Stimulated activated CD8-positive, alpha-beta memory T cell treated with anti-CD3 and anti-CD28 coated beads, Interleukin-7, amount 100 ng/mL, for 1 hour (primary cell): ENCODE measurements at regions not wholly inside any gene's neighbourhood (a gene's known extent, or its start where the extent isn't known, plus 50 kb on each side); places are given as distances from the start of the nearest gene placed in this dataset.

Source experiments
- DNase-seq, 2 donors: peaks; one replicate each; pipeline ENCODE4 v3.0.0-alpha.2; 2020; ENCODE audit warnings: low read depth in 2 of 2

DNA sequence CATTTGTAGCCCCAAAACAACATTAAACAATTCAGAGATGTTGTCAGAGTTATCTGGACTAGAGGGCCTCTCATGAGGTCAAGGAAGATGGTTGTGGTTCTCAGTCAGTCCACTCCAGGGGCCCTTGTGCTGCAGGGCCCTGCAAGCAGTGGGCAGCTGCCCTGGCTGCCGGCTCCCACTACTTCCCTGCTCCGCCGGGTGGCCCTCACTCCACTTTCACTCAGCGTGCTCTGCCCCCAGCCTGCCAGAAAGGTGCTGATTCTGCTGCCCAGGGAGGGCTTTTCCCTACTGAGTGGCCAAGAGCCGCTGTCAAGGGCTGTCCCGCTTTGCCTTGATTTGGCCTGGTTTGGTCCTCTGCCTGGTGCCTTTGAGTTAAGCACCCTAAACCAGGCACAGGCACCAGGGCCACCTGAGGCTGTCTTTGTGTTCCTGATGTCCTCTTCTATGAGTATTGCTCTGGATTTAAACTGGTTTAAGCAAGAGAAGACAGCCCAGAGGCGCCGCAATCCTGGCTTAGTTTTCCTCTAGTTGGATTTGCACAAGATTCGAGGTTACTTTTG is 117.2 kb downstream of the GADD45G start:
- no peak for DNase-seq

DNA sequence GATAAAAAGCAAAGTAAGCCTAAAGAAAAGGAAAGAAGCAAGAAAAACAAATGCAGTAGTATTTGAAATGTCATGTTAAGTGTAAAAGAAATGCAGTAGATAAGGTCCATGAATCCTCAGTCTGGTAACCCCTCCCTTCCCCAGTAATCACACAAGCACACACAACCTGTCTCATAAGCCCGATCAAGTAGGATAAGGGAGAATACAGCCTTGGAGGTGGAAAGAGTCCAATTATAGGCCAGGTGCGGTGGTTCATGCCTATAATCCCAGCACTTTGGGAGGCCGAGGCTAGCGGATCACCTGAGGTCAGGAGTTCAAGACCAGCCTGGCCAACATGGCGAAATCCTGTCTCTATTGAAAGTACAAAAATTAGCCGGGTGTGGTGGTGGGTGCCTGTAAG is 117.9 kb downstream of the GADD45G start:
- no peak for DNase-seq

DNA sequence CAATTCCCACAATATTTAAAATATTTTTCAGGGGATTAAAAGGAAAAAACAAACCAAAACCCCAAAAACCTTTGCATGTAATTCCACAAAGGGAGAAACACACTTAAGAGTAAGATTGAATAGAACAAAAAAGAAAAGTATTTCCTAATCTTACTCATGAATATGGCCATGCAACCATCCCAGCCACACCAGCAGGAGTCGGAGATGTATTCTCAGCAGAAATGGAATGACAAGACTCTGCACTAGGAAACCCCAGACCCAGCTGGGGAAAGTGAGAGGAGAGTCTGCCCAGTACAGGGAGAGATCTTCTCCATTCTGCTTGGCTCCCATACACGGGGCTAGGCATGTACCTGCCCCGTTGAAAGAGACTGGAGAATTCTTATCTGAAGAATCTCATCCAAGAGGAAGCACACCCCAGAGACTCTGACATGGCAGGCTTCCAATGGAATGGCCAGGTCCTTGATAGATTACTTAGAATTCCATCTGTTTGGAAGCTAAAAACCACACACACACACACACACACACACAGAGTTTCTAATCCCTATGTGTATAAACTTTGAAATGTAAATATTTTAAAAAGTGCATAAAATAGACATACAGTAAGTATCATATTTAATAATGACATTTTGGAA is 118.8 kb downstream of the GADD45G start:
- DNase-seq = no peak

DNA sequence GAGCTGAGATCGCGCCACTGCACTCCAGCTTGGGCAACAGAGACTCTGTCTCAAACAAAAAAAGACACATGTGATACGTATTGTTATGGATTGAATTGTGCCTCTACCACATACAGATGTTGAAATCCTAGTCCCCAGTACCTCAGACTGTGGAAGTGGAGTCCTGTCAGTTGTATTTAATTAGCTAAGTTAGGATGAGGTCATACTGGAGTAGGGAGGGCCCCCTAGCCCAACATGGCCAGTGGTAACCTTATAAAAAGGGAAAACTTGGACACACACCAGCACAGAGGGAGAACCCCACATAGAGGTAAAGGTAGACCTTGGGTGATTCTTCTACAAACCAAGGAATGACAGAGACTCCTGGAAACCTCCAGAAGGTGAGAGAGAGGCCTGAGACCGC is 119.8 kb downstream of the GADD45G start:
- DNase-seq = no peak

DNA sequence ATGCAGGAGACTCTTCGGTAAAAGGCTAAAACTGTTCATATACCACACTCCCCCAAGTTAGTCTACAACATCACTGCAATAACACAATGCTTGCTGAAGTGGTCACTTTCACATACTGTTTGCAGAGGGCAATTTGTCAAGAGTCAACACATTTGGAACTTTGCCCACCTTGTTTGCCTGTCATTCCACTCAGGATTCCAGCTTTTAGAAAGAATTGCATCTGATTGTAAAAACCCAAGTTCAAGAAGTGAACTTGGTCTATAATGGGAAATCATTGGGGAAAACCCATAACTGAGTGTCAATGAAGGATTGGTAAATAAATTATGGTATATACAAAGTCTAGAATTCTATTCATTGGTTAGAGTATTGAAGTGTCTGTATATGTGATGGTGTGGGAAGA is 120.5 kb downstream of the GADD45G start:
- DNase-seq = no peak

DNA sequence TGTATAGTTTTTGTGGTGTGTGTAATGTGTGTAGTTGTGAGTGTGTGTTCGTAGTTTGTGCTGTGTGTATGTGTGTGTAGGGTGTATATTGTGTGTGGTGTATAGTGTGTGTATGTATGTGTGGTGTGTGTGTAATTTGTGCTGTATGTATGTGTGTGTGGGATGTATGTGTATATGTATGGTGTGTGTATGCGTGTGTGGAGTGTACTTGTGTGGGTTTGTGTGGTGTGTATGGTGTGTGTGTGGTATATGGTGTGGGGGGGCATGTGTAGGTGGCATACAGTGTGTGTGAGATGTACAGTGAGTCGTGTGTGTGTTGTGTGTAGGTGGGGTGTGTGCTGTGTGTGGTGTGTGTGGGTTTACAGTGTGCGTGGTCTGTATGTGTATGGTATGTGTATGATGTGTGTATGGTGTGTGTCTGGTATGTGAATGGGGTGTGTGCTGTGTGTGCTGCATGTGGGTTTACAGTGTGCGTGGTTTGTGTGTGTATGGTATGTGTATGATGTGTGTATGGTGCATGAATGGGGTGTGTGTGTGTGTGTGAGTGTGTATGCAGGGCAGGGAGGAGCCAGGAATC is 125.2 kb downstream of the GADD45G start:
- DNase-seq = no peak

DNA sequence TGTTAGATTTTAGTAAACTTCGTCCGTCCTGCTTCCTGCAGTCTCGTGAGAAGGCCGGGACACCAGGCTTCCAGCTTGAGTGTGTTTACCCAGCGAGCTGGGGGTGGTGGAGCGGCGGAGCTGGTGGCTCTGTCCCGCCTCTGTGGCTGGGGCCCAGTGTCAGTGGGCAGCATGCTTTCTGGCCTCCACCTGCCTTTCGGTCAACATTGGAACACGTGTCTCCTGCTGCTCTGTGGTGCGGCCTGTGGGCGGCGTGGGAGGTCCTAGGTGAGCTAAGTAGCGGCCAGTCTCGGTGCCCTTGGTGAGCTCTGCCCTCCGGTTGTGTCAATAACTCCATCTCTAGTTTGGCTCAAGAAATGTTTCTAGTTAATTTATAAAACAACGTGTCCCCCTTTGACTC is 125.9 kb downstream of the GADD45G start:
- DNase-seq = no peak

DNA sequence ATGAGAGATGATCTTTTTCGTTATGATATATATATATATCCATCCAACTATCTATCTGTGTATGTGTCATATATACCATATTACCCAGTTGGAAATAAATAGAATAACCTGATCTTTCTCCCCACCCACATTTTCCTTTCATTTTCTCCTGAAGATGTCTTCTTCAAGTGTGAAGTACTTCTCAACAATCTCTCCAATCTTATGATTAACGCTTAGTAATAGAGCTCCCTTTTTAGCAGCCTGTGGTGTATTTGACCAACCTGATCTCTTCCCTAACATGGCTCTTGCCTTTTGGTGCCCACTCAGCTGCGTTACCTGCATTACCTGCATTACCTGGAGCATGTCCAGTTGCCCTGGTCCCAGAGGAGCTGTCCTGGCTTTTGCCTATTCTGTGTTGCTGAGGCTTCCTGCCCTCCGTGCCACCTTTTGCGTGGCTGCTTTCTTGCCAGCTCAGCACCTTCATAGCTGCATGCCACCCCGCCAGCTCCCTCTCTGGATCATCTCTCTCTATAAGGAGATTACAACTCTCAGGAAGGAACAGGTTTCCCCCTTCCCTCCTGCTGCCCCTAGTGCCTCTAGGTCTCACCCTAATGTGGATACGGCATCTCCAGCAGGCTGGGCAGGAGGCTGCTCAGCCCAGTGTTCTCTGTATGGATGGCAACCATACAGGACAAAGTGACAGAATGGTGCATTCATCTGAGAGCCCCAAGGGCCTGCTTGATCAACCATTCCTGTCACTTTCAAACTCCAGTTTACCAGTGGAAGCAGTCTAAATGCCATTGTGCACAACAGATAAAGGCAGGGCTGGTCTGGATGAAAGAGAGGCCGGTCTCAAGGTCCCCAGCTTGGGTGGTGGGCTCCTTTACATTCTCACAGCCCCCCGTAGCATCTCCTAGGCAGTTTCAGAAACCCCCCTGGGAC is 126.7 kb downstream of the GADD45G start:
- no peak for DNase-seq

DNA sequence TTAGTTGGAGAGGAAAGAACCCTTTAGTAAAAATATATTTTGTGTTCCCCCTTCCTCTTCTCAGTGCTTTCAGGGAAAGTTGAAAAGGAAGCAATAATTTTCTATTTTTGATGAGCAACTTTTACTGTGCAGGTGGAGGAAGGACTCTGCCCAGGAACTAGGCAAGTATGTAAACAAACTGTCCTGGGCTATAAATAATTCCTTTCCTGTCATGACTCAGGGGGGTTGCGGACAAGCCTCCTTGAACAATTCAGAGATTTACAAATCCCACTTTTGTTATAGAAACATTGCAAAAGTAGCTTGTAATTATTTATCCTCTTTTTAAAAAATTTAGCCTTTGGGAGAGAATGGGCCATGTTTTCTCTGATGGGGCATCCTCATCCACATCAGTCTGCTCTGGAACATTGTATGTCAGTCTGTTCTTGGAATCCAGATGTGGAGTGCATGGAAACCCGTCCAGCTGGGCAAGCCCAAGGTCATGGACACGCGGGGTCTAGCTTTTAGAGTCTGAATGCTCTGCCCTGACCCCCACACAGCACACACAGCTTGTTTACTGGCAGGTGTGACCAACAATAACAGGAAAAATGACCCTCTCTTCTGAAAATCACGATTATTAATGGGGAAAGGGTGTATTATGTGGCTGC is 127.6 kb downstream of the GADD45G start:
- DNase-seq = no peak

DNA sequence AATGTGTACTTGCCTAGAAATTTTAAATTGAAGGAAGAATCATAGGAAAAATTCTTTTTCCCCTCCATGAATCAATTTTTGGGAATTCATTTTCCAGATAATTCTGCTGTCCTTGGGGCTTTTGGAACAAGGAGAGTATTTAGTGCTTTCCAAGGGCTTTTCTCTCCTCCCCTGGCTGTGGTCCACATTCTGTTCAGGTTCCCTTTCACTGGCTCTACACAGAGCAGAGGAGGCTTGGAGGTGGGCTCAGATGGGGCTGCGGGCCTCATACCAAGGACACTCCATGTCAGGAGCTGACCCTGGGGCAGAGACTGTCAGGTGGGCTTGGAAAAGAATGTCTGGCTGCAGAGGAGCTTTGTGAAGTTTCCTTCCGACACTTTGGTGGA is 128.1 kb downstream of the GADD45G start:
- DNase-seq = no peak

DNA sequence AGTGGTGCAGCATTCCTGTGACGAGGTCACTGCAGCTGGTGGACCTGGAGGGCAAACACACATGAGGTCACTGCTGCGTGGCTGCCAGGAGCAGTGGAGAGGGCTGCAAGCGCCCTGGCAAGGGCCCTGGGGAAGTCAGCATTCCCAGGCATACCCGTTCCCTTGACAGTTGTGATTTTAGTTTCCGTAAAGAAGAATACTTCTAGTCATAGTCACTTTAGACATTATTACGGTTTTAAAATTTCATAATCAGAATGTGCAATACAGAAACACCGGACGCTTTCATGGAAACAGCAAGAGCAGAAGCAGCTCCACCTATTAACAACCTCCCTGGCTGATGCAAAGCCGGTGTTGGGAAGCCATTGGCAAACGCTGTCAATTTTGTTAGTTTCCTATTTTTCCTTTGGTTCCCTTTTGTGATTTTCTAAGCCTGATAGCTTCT is 129.8 kb downstream of the GADD45G start:
- DNase-seq = no peak

DNA sequence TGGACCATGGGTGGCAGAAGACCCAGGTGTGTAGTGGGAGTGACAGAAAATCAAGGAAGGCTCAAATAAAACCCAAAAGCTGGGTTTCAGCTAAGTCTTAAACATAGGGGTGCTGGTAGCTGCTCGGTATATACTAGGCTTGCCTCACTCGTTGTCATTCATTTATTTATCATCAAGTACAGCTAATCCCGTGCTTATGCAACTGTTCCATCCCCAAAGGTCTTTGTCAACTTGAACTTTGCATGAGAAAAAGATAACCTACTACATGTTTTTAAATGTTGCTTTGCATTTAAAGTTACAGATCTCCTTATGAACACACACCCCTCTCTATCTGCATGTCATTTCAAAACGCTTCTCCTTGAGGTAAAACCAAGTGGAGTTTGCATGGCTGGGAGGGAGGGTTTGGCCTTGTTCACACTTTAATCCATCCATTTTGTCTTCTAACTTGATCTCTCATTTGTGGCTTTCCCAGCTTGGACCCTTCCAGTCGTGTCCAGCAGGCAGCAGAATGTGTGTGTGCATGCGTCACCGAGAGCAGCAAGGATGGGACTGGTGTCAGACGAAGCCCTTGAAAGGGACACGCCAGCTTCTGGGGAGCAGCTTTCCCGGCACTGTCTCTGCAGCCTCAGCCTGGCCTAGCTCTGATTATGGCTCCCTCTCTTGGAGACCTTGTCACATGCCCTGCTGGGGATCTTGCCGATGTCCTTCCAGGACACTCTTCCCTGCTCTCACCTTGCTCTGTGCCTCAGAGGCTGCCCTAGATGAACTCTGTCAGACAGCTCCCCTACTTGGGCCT is 133.5 kb downstream of the GADD45G start:
- no peak for DNase-seq

DNA sequence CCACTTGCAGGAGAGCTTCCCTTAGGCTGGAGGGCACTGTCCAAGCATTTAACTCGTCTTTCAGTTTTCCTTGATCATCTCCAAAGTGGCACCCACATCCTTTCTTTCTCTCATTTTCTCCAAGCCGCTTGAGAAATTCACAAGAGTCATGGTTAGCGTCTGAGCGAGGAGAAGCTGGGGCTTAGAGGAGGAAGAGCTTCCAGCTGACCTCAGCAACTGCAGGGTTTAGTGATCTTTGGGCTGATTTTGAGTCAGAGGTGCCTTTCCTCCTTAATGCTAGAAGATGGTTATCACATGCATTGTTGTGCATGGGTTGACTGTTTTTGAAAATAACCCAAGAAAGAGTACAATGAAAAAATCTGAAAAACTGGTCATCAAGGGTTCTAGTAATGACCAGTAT is 134.7 kb downstream of the GADD45G start:
- no peak for DNase-seq

DNA sequence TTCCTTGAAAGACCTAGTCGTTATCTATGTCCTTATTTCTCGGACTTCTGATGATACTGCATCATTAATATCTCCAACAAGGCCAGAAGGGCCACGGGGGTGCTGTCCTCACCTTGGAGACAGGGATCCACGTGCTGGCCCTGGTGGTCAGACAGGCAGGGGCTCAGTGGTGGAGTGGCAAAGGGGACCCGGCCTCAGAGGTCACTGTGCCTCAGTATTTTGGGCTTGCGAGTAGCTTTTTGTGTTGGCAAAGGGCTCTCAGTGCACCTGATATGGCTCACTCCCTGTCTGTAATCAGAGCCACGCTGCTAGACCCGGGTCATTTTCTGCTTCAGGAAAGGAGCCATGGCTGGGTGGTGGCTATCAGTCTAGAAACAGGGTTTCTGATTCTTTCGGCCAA is 135.1 kb downstream of the GADD45G start:
- DNase-seq = no peak

DNA sequence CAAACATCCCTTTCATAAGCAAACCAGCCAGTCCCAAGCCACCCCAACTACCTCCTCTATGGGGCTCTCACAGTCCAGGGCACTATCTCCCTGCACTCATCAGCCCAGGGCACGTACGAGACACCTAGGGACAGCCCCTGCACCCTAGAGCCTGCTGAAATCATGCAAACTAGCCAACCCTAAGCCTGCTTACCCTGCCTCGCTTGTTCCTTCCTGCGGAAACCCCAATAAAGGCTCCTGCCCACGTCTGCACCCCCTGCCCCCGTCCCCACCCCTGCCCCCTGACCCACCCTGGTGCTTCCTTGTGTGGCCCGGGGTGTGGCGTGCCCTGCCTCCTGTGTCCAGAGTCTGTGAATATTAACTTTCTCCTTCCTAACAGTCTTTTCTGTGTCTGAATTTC is 135.9 kb downstream of the GADD45G start:
- no peak for DNase-seq

DNA sequence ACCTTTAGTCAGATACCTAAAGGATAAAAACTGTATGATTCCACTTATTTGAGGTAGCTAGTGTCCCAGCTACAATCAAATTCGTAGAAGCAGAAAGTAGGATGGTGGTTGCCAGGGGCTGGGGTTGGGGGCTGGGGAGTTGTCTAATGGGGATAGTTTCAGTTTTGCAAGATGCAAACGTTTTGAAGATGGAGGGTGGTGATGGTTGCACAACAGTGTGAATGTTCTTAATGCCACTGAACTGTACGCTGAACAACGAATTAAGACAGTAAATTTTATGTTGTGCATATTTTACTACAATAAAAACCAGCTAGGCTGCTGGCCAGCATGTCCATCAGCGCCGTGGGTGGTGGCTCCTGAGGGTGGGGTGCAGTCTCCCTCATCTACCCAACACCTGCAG is 137.8 kb downstream of the GADD45G start:
- no peak for DNase-seq

DNA sequence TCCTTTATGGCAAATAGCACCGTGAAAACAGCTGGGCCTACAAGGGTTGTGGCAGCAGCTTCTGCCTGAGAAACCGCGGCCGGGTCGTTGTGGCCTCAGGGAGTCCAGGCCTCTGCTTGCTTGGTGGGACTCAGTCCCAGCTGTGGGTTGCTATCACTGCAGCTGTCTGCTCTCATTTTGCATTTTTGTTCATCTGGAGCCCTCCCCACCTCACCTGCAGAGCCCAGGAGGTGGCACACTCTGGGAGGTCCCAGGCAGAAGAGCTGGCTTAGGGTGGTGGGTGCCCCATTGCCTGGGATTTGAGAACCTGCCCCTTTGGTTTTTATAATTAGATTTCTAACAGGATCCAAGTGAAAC is 138.4 kb downstream of the GADD45G start:
- DNase-seq = no peak

DNA sequence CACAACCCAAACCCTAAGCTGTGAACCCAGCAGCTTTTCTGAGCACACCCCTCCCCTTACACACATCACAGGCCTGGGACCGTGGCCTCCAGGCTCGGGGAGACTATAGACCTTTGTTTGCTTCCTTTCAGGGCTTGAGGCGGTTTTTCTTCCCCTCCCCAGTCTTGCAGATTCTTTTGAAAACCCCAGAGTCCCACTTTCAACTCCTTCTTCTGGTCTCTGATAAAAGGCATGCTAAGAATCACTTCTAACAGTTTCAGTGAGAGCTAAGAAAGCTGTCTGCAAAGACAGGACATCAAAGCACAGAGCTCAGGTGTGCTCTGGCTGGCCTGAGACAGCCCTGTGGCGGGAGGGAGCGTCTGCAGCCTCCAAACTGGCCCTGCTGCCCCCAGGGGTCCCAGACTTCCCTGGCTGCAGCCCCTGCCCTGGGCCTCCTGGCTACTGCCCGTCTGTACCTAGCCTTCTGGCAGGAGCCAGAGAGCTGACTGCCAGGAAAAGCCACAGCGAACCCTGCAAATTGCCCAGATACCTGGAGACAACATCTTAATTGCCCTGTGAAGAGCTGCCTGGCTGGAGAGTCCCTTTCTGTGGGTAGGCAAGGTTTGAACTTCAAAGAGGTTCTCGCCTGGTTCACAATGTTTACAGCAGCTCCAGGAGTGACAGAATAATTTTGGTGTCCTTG is 138.9 kb downstream of the GADD45G start:
- peak in 1 of 2 donors; percentile 8 for DNase-seq

DNA sequence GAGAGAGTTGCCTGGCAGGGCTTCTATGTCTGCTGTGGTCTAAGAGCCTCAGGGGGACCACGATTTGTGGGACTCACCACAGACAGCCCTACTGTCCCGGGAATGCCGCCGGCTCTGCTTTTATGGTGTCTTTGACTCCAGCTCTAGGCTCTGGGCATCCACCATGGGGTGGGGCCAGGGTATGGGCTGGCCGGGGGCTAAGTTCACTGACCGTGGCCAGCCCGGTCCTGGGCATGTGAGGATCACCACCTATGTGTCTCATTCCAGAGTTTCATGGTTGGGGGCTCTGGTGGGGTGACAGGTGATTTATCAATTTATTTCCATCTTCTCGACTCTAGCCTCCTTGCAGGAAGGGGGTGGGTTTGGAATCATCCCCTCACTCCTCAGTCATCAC is 139.4 kb downstream of the GADD45G start:
- DNase-seq = no peak

DNA sequence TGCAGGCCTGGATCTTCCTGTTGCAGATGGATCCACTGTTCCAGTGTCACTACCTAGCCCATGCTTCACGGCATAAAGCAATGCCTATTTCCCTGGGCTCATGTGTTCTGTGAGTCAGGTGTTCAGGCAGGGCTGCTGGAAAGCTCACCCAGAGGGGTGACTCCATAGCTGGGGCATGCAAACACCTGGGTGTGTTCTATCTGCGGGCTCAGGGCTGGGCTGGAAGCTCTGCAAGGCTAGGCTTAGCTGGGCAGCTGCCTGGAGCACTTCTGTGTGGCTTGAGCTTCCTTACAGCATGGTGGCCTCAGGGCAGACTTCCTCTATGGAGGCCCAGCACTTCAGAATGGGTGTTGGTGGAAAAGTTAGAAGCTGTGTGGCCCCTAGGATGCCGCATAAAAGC is 139.9 kb downstream of the GADD45G start:
- no peak for DNase-seq
